ENCODE measurements at regions not wholly inside any gene's neighbourhood (a gene's known extent, or its start where the extent isn't known, plus 50 kb on each side); places are given as distances from the start of the nearest gene placed in this dataset.

- no peak for DNase-seq (ENCODE audit: low read depth)
These were observed 327.7 kb downstream of the CDC5L start for GRCh38 chr6:44715188-44715587.

- DNase-seq (ENCODE audit: low read depth), result no peak
These were observed 328.4 kb downstream of the CDC5L start for GRCh38 chr6:44715925-44716324.

GRCh38 chr6:44717431-44717830 lies 329.9 kb downstream of the CDC5L start:
- DNase-seq (ENCODE audit: low read depth), result no peak

GRCh38 chr6:44721954-44722578 lies 334.6 kb downstream of the CDC5L start:
- no peak for DNase-seq (ENCODE audit: low read depth)

GRCh38 chr6:44722736-44723135 lies 335.2 kb downstream of the CDC5L start:
- DNase-seq (ENCODE audit: low read depth), result no peak

- DNase-seq (ENCODE audit: low read depth), result no peak
These were observed 336.1 kb downstream of the CDC5L start for GRCh38 chr6:44723439-44724197.

GRCh38 chr6:44725070-44725469 lies 337.6 kb downstream of the CDC5L start:
- DNase-seq (ENCODE audit: low read depth), result peak; percentile 16

GRCh38 chr6:44727651-44728630 lies 340.4 kb downstream of the CDC5L start:
- no peak for DNase-seq (ENCODE audit: low read depth)

GRCh38 chr6:44730771-44731391 lies 343.4 kb downstream of the CDC5L start:
- DNase-seq (ENCODE audit: low read depth), result no peak

GRCh38 chr6:44731485-44732095 lies 344.1 kb downstream of the CDC5L start:
- no peak for DNase-seq (ENCODE audit: low read depth)

- DNase-seq (ENCODE audit: low read depth), result no peak
These were observed 344.7 kb downstream of the CDC5L start for GRCh38 chr6:44732243-44732642.

GRCh38 chr6:44733126-44733525 lies 345.6 kb downstream of the CDC5L start:
- no peak for DNase-seq (ENCODE audit: low read depth)

GRCh38 chr6:44733868-44734267 lies 346.4 kb downstream of the CDC5L start:
- DNase-seq (ENCODE audit: low read depth), result no peak

GRCh38 chr6:44734886-44735629 lies 347.6 kb downstream of the CDC5L start:
- DNase-seq (ENCODE audit: low read depth), result no peak

GRCh38 chr6:44735630-44735963 lies 348.1 kb downstream of the CDC5L start:
- DNase-seq (ENCODE audit: low read depth), result no peak

GRCh38 chr6:44737341-44737740 lies 349.8 kb downstream of the CDC5L start:
- no peak for DNase-seq (ENCODE audit: low read depth)

- DNase-seq (ENCODE audit: low read depth), result no peak
These were observed 350.5 kb downstream of the CDC5L start for GRCh38 chr6:44737829-44738528.

GRCh38 chr6:44738601-44739146 lies 351.2 kb downstream of the CDC5L start:
- DNase-seq (ENCODE audit: low read depth), result peak; percentile 68

GRCh38 chr6:44739181-44739580 lies 351.7 kb downstream of the CDC5L start:
- DNase-seq (ENCODE audit: low read depth), result peak; percentile 25

GRCh38 chr6:44740566-44741120 lies 353.1 kb downstream of the CDC5L start:
- no peak for DNase-seq (ENCODE audit: low read depth)

Data from stromal cell of bone marrow (primary cell).